ENCODE measurements at regions not wholly inside any gene's neighbourhood (a gene's known extent, or its start where the extent isn't known, plus 50 kb on each side); places are given as distances from the start of the nearest gene placed in this dataset.

DNA sequence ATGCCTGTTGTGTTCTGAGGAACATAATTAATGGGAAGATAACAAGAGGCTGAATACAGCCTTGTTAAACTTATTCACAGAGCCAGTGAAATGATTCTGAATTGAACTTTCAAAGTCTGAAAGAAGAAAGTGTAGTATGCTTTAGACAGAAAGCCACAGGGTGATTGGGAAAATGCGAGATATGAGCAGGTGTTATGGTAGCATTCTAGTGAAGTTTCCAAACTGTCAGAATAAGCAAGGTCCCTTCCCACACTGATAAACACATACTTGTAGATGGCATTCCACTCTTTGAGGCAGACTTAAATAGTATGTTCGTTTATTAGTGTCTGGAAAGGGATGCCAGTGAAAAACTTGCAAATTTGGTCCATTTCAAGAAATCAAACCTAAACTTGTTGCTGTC is 70.5 kb upstream of the ITPRID2 start:
- H3K27ac ChIP-seq, result no peak overlapping the region
- no peak for DNase-seq (ENCODE audit: low read depth, low spot score)

DNA sequence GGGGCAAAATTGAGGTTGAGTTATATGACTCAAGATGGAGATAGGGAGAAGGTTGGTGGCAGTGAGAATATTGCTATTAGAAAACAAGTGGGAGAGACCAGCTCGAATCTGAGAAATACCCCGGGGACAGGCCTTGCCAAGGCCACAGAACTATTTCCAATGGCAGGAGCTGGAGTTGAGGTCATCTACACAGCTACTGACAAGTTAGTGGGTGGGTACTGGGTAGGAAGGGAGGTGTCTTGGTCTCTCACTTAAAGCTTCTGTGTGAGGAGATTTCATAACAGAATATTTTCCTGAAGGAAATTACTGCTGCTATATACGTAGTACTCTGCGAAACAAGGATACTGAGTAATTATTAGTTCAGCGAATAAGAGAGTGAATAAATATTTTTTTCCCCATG is 69.4 kb upstream of the ITPRID2 start:
- no peak for DNase-seq (ENCODE audit: low read depth, low spot score)
- no peak overlapping the region for H3K27ac ChIP-seq

DNA sequence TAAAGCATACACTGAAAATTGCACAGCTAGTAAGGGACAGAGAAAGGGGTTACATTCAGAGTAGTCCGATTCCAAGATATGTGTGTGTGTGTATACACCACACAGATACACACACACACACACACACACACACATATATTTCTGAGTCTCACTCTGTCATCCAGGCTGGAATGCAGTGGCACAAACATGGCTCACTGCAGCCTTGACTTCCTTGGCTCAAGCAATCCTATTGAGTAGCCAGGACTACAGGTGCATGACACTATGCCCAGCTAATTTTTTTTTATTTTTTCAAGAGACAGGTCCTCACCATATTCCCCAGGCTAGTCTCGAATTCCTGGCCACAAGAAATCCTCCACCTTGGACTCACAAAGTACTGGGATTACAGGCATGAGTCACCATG is 68.1 kb upstream of the ITPRID2 start:
- DNase-seq (ENCODE audit: low read depth, low spot score), result no peak
- H3K27ac ChIP-seq, result no peak overlapping the region

DNA sequence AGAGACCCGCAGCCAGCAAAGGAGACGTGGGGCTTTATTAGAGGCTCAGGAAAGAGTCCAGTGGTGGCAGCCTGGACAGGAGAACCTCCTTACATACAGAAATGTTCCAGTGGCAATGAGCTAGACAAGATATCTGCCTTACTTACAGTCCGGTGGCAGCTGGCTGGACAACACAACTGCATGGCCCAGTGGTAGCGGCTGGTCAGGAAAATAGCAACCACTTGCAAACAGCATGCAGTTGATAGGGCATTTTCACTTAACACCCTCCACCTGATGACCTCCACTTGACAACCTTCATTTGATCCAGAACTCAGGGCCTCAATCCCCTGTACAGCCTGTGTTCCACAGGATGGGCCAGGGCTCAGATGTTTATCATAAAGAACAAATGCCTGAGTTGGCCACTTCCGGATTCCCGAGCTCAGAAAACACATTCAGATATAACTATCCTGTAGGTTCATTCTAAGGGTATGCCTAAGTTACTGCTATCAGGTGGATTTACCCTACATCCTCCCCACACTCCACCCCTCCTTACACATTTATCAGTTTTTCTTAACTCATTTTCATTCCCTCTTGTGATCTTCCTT is 63.3 kb upstream of the ITPRID2 start:
- no peak for DNase-seq (ENCODE audit: low read depth, low spot score)

DNA sequence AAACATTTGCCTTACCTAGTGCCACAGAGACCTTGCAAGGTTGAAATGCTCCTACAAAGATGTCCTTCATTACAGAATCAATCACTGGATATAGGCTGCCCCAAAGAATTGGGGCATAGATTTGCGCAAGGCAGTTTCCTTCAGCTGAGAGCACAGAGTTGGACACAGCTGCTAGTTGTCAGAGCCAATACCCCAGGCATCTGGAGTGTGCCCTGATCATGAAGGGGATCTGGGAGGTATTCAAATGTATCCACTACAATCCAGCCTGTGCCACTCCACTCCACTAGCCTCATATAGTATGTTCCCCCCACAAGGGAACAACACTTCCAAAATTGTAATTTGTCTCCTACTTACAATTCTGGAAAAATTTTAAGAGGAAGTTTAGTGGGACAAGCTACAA is 62.3 kb upstream of the ITPRID2 start:
- H3K27ac ChIP-seq, result no peak overlapping the region
- no peak for DNase-seq (ENCODE audit: low read depth, low spot score)

More for the DNA sequence above, 63.3 kb upstream of the ITPRID2 start:
- no peak overlapping the region for H3K27ac ChIP-seq

DNA sequence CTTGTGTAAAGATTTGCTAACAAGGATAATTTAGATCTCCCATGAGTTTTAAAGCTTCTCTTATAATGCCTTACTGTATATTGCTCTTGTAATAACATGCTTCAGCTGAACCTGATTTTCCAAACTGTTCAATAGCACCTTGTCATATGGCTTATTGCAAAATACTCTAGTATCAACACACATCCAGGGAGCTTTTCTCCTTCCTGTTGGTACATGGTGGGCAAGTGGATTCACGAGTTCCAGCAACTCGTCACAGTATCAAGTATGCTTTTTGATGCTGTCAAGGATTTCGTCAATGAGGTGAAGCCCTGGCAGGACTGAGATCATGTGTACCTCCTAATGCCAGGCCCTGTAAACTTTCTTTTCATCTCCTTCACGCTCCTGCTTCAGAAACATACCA is 59.5 kb upstream of the ITPRID2 start:
- no peak for DNase-seq (ENCODE audit: low read depth, low spot score)
- no peak overlapping the region for H3K27ac ChIP-seq

DNA sequence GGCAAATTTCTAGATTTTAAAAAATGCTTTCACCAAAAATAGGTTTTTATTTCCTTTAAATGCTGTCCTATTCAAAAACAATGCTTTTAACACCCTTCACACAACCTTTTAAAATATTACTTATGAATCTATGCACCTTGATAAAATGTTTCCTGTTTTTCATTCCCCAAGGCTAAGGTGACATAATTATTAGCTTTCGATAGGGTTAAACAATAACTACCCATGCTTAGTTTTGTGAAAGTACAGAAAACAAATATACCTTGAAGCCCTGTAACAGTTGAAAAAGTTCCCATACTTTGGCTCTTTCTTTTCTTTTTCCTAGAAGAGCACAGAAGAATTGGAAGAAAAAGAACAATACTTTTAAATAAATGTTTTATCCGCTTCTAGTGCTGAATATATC is 54.9 kb upstream of the ITPRID2 start:
- no peak for DNase-seq (ENCODE audit: low read depth, low spot score)
- H3K27ac ChIP-seq, result no peak overlapping the region

DNA sequence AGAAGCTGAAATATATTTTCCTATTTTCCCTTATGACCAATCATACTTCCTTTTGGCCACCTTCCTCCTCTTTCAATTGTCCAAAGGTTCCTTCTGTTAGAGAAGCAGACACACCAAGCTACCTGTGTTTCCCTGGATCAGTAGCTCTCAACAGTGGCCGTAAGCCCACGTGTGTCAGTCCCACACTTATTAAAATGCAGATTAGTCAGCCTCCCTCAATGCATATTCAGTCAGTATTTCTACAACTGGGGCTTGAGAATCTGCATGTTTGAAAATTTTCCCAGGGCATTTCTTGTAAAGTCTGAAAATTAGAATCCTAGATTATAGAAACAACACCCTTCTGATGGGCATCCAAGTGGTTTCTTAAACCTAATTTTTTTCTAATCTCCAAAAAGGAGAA is 54.0 kb upstream of the ITPRID2 start:
- no peak overlapping the region for H3K27ac ChIP-seq
- no peak for DNase-seq (ENCODE audit: low read depth, low spot score)

DNA sequence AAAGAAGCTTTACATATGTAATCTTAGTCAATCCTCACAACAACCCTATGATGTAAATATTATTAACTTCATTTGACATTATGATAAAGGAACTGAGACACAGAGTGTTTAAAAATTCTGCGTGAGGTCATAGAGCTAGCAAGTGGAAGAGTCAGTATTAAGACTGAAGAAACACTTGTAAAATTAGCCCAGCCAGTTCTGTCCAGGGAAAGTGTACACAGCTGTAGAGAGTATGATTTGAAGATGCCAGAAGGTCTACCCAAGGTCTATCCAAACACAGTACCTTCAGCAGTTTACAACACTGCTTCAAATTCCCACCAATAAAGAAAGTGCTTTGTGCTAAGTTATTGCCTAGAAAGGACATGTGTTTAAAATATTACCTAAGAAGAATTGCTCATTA is 51.7 kb upstream of the ITPRID2 start:
- no peak overlapping the region for H3K27ac ChIP-seq
- DNase-seq (ENCODE audit: low read depth, low spot score), result no peak

DNA sequence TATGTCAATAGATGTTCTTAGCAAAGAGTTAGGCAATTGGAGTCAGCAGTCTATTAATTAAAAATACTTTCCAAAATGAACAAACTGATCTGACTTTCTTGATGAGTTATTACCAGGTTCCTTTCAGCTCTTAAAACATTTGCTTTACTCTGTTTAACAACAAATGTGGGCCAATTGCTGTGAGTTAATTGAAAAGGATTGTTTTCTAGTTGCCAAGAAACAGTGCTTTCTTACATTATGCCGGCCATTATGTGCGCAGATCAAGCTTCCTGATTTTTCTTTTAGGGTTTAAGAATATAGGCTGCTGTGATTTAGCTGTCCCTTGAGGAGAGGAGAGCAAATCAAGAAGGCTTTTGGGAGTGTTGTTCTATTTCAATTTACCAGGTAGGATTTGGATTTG is 50.5 kb upstream of the ITPRID2 start:
- H3K27ac ChIP-seq, result no peak overlapping the region
- DNase-seq (ENCODE audit: low read depth, low spot score), result no peak
